ENCODE measurements at regions not wholly inside any gene's neighbourhood (a gene's known extent, or its start where the extent isn't known, plus 50 kb on each side); places are given as distances from the start of the nearest gene placed in this dataset.

GRCh38 chr6:145199961-145200360, 535.4 kb downstream of the EPM2A start:
- TF ChIP-seq CTCF (IDR thresholded peaks at IDR 0.05): no peak
- TF ChIP-seq POLR2A (IDR thresholded peaks at IDR 0.05): no peak
- TF ChIP-seq POLR2AphosphoS5 (IDR thresholded peaks at IDR 0.05): no peak
- TF ChIP-seq EP300 (IDR thresholded peaks at IDR 0.05): no peak
- no peak for ATAC-seq
- whole genome bisulfite sequencing, 2 donors (ENCODE audit: low coverage in 1 of 2): 43 to 64% methylated on average over 1 of the region's 1 CpG

GRCh38 chr6:145204301-145204700, 531.0 kb downstream of the EPM2A start:
- 36 to 44% methylated on average over 2 of the region's 2 CpGs for WGBS, 2 donors (ENCODE audit: low coverage in 1 of 2)
- Histone ChIP-seq H3K9me3 (no peaks in the 10 kb centered on the region), H3K27me3 (no peaks in the 10 kb centered on the region), H3K4me1 (peaks cover 0 to 21% (median 2%) of the 10 kb centered on the region in 3 donors), H3K36me3 (no peaks in the 10 kb centered on the region), H3K4me3 (no peak overlapping the region), H3K27ac (no peak overlapping the region)
- ATAC-seq: no peak
- TF ChIP-seq EP300 (IDR thresholded peaks at IDR 0.05) (no peak), CTCF (IDR thresholded peaks at IDR 0.05) (no peak), POLR2A (IDR thresholded peaks at IDR 0.05) (no peak), POLR2AphosphoS5 (IDR thresholded peaks at IDR 0.05) (no peak)

More at GRCh38 chr6:145199961-145200360, 535.4 kb downstream of the EPM2A start:
- Histone ChIP-seq H3K27me3 (no peaks in the 10 kb centered on the region), H3K4me3 (no peak overlapping the region), H3K9me3 (no peaks in the 10 kb centered on the region), H3K4me1 (peaks cover 0 to 13% (median 0%) of the 10 kb centered on the region in 3 donors), H3K27ac (no peak overlapping the region), H3K36me3 (no peaks in the 10 kb centered on the region)

GRCh38 chr6:145206247-145206907, 528.9 kb downstream of the EPM2A start:
- Histone ChIP-seq H3K4me3 (no peak overlapping the region), H3K4me1 (peaks cover 0 to 25% (median 2%) of the 10 kb centered on the region in 3 donors), H3K36me3 (no peaks in the 10 kb centered on the region), H3K27me3 (no peaks in the 10 kb centered on the region), H3K27ac (no peak overlapping the region), H3K9me3 (no peaks in the 10 kb centered on the region)
- no peak for ATAC-seq
- TF ChIP-seq POLR2A (IDR thresholded peaks at IDR 0.05) (no peak), CTCF (IDR thresholded peaks at IDR 0.05) (no peak), POLR2AphosphoS5 (IDR thresholded peaks at IDR 0.05) (no peak), EP300 (IDR thresholded peaks at IDR 0.05) (no peak)
- WGBS, 2 donors (ENCODE audit: low coverage in 1 of 2): 39 to 58% methylated on average over 2 to 7 of the region's 7 CpGs

- no peak for TF ChIP-seq POLR2A (IDR thresholded peaks at IDR 0.05)
- no peak for TF ChIP-seq EP300 (IDR thresholded peaks at IDR 0.05)
- no peak for TF ChIP-seq POLR2AphosphoS5 (IDR thresholded peaks at IDR 0.05)
- no peak for TF ChIP-seq CTCF (IDR thresholded peaks at IDR 0.05)
- Histone ChIP-seq H3K4me1 (peaks cover 0 to 33% (median 2%) of the 10 kb centered on the region in 3 donors), H3K9me3 (no peaks in the 10 kb centered on the region), H3K36me3 (no peaks in the 10 kb centered on the region), H3K27ac (no peak overlapping the region), H3K27me3 (no peaks in the 10 kb centered on the region), H3K4me3 (no peak overlapping the region)
- ATAC-seq: no peak
- 63 to 71% methylated on average over 1 of the region's 1 CpG for WGBS, 2 donors (ENCODE audit: low coverage in 1 of 2)
These were observed 526.8 kb downstream of the EPM2A start for GRCh38 chr6:145208474-145208873.

GRCh38 chr6:145209272-145209671, 526.0 kb downstream of the EPM2A start:
- H3K4me1 ChIP-seq: peaks cover 0 to 37% (median 2%) of the 10 kb centered on the region in 3 donors
- ATAC-seq: no peak
- H3K27ac ChIP-seq: no peak overlapping the region
- no peaks in the 10 kb centered on the region for H3K27me3 ChIP-seq
- TF ChIP-seq POLR2A (IDR thresholded peaks at IDR 0.05): no peak
- no peak for TF ChIP-seq POLR2AphosphoS5 (IDR thresholded peaks at IDR 0.05)
- no peak for TF ChIP-seq EP300 (IDR thresholded peaks at IDR 0.05)
- TF ChIP-seq CTCF (IDR thresholded peaks at IDR 0.05): no peak
- no peaks in the 10 kb centered on the region for H3K9me3 ChIP-seq
- 73 to 85% methylated on average over 2 of the region's 2 CpGs for WGBS, 2 donors (ENCODE audit: low coverage in 1 of 2)
- no peak overlapping the region for H3K4me3 ChIP-seq
- no peaks in the 10 kb centered on the region for H3K36me3 ChIP-seq

All from gastroesophageal sphincter (tissue), 4 donors.